H9 (cell line): ENCODE measurements at regions not wholly inside any gene's neighbourhood (a gene's known extent, or its start where the extent isn't known, plus 50 kb on each side); places are given as distances from the start of the nearest gene placed in this dataset.

Experiments
- DNase-seq: peaks from one replicate; pipeline ENCODE4 v3.0.0-alpha.2; 2017
- H2AFZ ChIP-seq: one replicate; pipeline ENCODE4 v1.6.1; 2013; ENCODE audit warnings: mild to moderate bottlenecking, low read length, control low read depth, moderate library complexity
- H2AK5ac ChIP-seq: 2 replicates; pipeline ENCODE4 v1.6.1; 2013; ENCODE audit warnings: low read length, control low read depth, mixed read lengths; ENCODE audit not compliant: insufficient read length
- H2BK120ac ChIP-seq: one replicate; pipeline ENCODE4 v1.6.1; 2013; ENCODE audit warnings: low read depth, mild to moderate bottlenecking, low read length, control low read depth, inconsistent platforms; ENCODE audit not compliant: poor library complexity, severe bottlenecking
- H2BK12ac ChIP-seq: 2 replicates; pipeline ENCODE4 v1.6.1; 2013; ENCODE audit warnings: low read length, control low read depth, mixed read lengths, low read depth; ENCODE audit not compliant: insufficient read length
- H2BK15ac ChIP-seq: 2 replicates; pipeline ENCODE4 v1.6.1; 2013; ENCODE audit warnings: low read depth, low read length, control low read depth
- H2BK20ac ChIP-seq: one replicate; pipeline ENCODE4 v1.6.1; 2013; ENCODE audit warnings: low read depth, mild to moderate bottlenecking, low read length, control low read depth, inconsistent platforms; ENCODE audit not compliant: poor library complexity, severe bottlenecking
- H2BK5ac ChIP-seq: 2 replicates; pipeline ENCODE4 v1.6.1; 2013; ENCODE audit warnings: low read length, control low read depth, mixed read lengths; ENCODE audit not compliant: insufficient read length
- H3K14ac ChIP-seq: 2 replicates; pipeline ENCODE4 v1.6.1; 2013; ENCODE audit warnings: low read length, control low read depth; ENCODE audit not compliant: insufficient read depth
- H3K18ac ChIP-seq: 2 replicates; pipeline ENCODE4 v1.6.1; 2013; ENCODE audit warnings: low read depth, mild to moderate bottlenecking, mixed read lengths, low read length, control low read depth; ENCODE audit not compliant: insufficient read length
- H3K23ac ChIP-seq: 2 replicates; pipeline ENCODE4 v1.6.1; 2013; ENCODE audit warnings: low read length, control low read depth, mixed read lengths, low read depth; ENCODE audit not compliant: insufficient read length
- H3K23me2 ChIP-seq: 2 replicates; pipeline ENCODE4 v1.6.1; 2013; ENCODE audit warnings: low read depth, mild to moderate bottlenecking, mixed read lengths, low read length, control low read depth; ENCODE audit not compliant: insufficient read length, poor library complexity, severe bottlenecking
- H3K27ac ChIP-seq: 2 replicates; pipeline ENCODE4 v1.5.1; 2013; ENCODE audit warnings: low read length, control low read depth, mixed read lengths, low read depth; ENCODE audit not compliant: insufficient read length
- H3K27me3 ChIP-seq: 2 replicates; pipeline ENCODE4 v1.6.1; 2013; ENCODE audit warnings: low read length, control low read depth, inconsistent platforms; ENCODE audit not compliant: insufficient read depth
- H3K4ac ChIP-seq: 2 replicates; pipeline ENCODE4 v1.6.1; 2013; ENCODE audit warnings: low read depth, mild to moderate bottlenecking, control low read depth, inconsistent platforms, low read length, moderate library complexity
- H3K4me1 ChIP-seq: 2 replicates; pipeline ENCODE4 v1.6.1; 2013; ENCODE audit warnings: low read length, control low read depth, inconsistent platforms; ENCODE audit not compliant: insufficient read depth
- H3K4me2 ChIP-seq: 2 replicates; pipeline ENCODE4 v1.6.1; 2013; ENCODE audit warnings: low read length, control low read depth, mixed read lengths; ENCODE audit not compliant: insufficient read length, insufficient read depth
- H3K56ac ChIP-seq: 2 replicates; pipeline ENCODE4 v1.6.1; 2013; ENCODE audit warnings: low read depth, mild to moderate bottlenecking, mixed read lengths, low read length, control low read depth; ENCODE audit not compliant: insufficient read length
- H3K79me1 ChIP-seq: 2 replicates; pipeline ENCODE4 v1.6.1; 2013; ENCODE audit warnings: low read depth, mild to moderate bottlenecking, moderate library complexity, low read length, control low read depth, inconsistent platforms; ENCODE audit not compliant: insufficient read depth, poor library complexity, severe bottlenecking
- H3K79me2 ChIP-seq: 2 replicates; pipeline ENCODE4 v1.6.1; 2013; ENCODE audit warnings: low read length, control low read depth, inconsistent platforms; ENCODE audit not compliant: insufficient read depth
- H3K9ac ChIP-seq: 2 replicates; pipeline ENCODE4 v1.6.1; 2013; ENCODE audit warnings: low read length, control low read depth, mixed read lengths; ENCODE audit not compliant: insufficient read length; ENCODE audit errors: extremely low read depth
- H3K9me3 ChIP-seq: one replicate; pipeline ENCODE4 v1.6.1; 2013; ENCODE audit warnings: low read depth, low read length, inconsistent platforms; ENCODE audit not compliant: control insufficient read depth
- H3T11ph ChIP-seq: one replicate; pipeline ENCODE4 v1.6.1; 2013; ENCODE audit warnings: mild to moderate bottlenecking, low read length, control low read depth, inconsistent platforms
- H4K20me1 ChIP-seq: one replicate; pipeline ENCODE4 v1.6.1; 2013; ENCODE audit not compliant: control insufficient read depth, insufficient read length, insufficient read depth
- H4K5ac ChIP-seq: 2 replicates; pipeline ENCODE4 v1.6.1; 2013; ENCODE audit warnings: low read depth, mild to moderate bottlenecking, mixed read lengths, low read length, control low read depth; ENCODE audit not compliant: insufficient read length
- H4K8ac ChIP-seq: replicated peaks from 2 replicates; pipeline ENCODE4 v1.6.1; 2013; ENCODE audit warnings: low read length, control low read depth, mixed read lengths, low read depth; ENCODE audit not compliant: insufficient read length
- H4K91ac ChIP-seq: 2 replicates; pipeline ENCODE4 v1.6.1; 2013; ENCODE audit warnings: low read depth, mild to moderate bottlenecking, moderate library complexity, mixed read lengths, low read length, control low read depth; ENCODE audit not compliant: insufficient read length
- H3K27ac Mint-ChIP-seq, 3 experiments: 2 replicates in 2 of 3; 3 replicates in 1 of 3; pipeline ENCODE4 v1.8.0; 2020 to 2021; ENCODE audit warnings: mixed read lengths in 3 of 3, mild to moderate bottlenecking in 1 of 3, moderate library complexity in 1 of 3
- H3K27me3 Mint-ChIP-seq: 2 replicates; pipeline ENCODE4 v1.8.0; 2021; ENCODE audit warnings: low read depth, mild to moderate bottlenecking, moderate library complexity, mixed read lengths
- H3K36me3 Mint-ChIP-seq, 3 experiments: 2 replicates in 2 of 3; 3 replicates in 1 of 3; pipeline ENCODE4 v1.8.0; 2020 to 2021; ENCODE audit warnings: low read depth in 3 of 3, mixed read lengths in 3 of 3; ENCODE audit not compliant: insufficient read depth in 1 of 3
- H3K4me1 Mint-ChIP-seq, 2 experiments: 2 replicates each; pipeline ENCODE4 v1.8.0; 2020; ENCODE audit warnings: mixed read lengths in 2 of 2
- H3K4me3 Mint-ChIP-seq, 2 experiments: 2 replicates in 1 of 2; 3 replicates in 1 of 2; pipeline ENCODE4 v1.8.0; 2020 to 2021; ENCODE audit warnings: mild to moderate bottlenecking in 2 of 2, mixed read lengths in 2 of 2, moderate library complexity in 1 of 2
- H3K9me3 Mint-ChIP-seq, 2 experiments: 2 replicates in 1 of 2; 3 replicates in 1 of 2; pipeline ENCODE4 v1.8.0; 2020; ENCODE audit warnings: mild to moderate bottlenecking in 2 of 2, mixed read lengths in 2 of 2, moderate library complexity in 1 of 2
- WGBS: extraction: QIAGEN DNeasy Blood & Tissue Kit; methylation state at CpG from one replicate; pipeline ENCODE4 v1.1.7; 2013; ENCODE audit warnings: missing lambda C conversion rate, low lambda C conversion rate, mixed read lengths; ENCODE audit not compliant: insufficient read length; ENCODE audit errors: extremely low coverage; 5-methylcytosine and 5-hydroxymethylcytosine counted together
- TF ChIP-seq, protein P1 (sequence below): fragments of 200-600 bp; sonication (generic); conservative IDR thresholded peaks from 3 replicates; pipeline ENCODE4 v1.8.0; 2021; ENCODE audit warnings: antibody characterized with exemption, mild to moderate bottlenecking

DNA sequence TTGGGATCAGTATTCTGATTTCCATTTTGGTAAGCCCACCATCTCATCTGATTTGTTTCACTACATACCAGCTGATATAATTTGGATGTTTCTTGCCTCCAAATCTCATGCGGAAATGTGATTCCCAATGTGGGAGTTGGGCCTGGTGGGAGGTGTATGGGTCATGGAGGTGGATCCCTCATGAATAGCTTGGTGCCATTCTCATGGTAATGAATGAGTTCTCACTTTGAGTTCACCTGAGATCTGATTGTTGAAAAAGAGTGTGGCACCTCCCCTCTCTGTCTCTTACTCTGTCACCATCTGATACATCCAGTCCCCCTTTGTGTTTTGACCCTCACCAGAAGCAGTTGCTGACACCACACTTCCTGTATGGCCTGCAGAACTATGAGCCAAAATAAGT lies 347.3 kb downstream of the ARL4A start:
- no peak overlapping the region for H4K5ac ChIP-seq
- TF ChIP-seq, protein P1, sequence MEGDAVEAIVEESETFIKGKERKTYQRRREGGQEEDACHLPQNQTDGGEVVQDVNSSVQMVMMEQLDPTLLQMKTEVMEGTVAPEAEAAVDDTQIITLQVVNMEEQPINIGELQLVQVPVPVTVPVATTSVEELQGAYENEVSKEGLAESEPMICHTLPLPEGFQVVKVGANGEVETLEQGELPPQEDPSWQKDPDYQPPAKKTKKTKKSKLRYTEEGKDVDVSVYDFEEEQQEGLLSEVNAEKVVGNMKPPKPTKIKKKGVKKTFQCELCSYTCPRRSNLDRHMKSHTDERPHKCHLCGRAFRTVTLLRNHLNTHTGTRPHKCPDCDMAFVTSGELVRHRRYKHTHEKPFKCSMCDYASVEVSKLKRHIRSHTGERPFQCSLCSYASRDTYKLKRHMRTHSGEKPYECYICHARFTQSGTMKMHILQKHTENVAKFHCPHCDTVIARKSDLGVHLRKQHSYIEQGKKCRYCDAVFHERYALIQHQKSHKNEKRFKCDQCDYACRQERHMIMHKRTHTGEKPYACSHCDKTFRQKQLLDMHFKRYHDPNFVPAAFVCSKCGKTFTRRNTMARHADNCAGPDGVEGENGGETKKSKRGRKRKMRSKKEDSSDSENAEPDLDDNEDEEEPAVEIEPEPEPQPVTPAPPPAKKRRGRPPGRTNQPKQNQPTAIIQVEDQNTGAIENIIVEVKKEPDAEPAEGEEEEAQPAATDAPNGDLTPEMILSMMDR: no peak
- no peak overlapping the region for H4K91ac ChIP-seq
- H3K27ac ChIP-seq: no peak overlapping the region
- H3K9me3 Mint-ChIP-seq: peaks cover 16 to 18% of the 10 kb centered on the region in 2 experiments
- H3K27me3 ChIP-seq: no peaks in the 10 kb centered on the region
- peak overlapping the region in 2 of 3 experiments; percentile 24 to 75; a peak in 3 of 7 replicates for H3K27ac Mint-ChIP-seq
- no peaks in the 10 kb centered on the region for H4K20me1 ChIP-seq
- H3K4me2 ChIP-seq: no peak overlapping the region
- H3K14ac ChIP-seq: no peak overlapping the region
- H3T11ph ChIP-seq: no peak overlapping the region
- H3K4ac ChIP-seq: no peak overlapping the region
- DNase-seq: peak; percentile 42
- peaks cover 38 to 40% of the 10 kb centered on the region in 2 experiments for H3K4me1 Mint-ChIP-seq
- H3K23ac ChIP-seq: no peak overlapping the region
- H3K4me3 Mint-ChIP-seq: no peak overlapping the region
- no peaks in the 10 kb centered on the region for H3K23me2 ChIP-seq
- no CpG with 5 or more reads among the region's 1 CpG for WGBS
- H4K8ac ChIP-seq: no peak overlapping the region
- H3K9me3 ChIP-seq: peaks cover 7% of the 10 kb centered on the region
- H3K18ac ChIP-seq: no peak overlapping the region
- no peaks in the 10 kb centered on the region for H3K79me1 ChIP-seq
- H2BK20ac ChIP-seq: no peak overlapping the region
- H3K4me1 ChIP-seq: no peaks in the 10 kb centered on the region; the same call in 1 of the 2 replicates
- no peaks in the 10 kb centered on the region for H3K79me2 ChIP-seq
- H3K36me3 Mint-ChIP-seq: peaks cover 14 to 19% (median 16%) of the 10 kb centered on the region in 3 experiments
- no peaks in the 10 kb centered on the region for H3K27me3 Mint-ChIP-seq
- no peak overlapping the region for H2AK5ac ChIP-seq
- H2BK12ac ChIP-seq: no peak overlapping the region
- no peak overlapping the region for H2BK15ac ChIP-seq
- no peak overlapping the region for H3K56ac ChIP-seq
- no peak overlapping the region for H2BK120ac ChIP-seq
- no peak overlapping the region for H3K9ac ChIP-seq
- H2BK5ac ChIP-seq: no peak overlapping the region
- no peak overlapping the region for H2AFZ ChIP-seq
